OCI-LY1 (cell line): ENCODE measurements at regions not wholly inside any gene's neighbourhood (a gene's known extent, or its start where the extent isn't known, plus 50 kb on each side); places are given as distances from the start of the nearest gene placed in this dataset.

ENCODE experiments used
- H2AFZ ChIP-seq: fragments of 200-600 bp; sonication (generic), shearing (Covaris generic); 2 replicates; pipeline ENCODE4 v1.6.0; 2014; ENCODE audit warnings: antibody characterized with exemption, mild to moderate bottlenecking, low read length
- H3F3A ChIP-seq: fragments of 200-600 bp; sonication (generic), shearing (Covaris generic); 2 replicates; pipeline ENCODE4 v1.6.0; 2014; ENCODE audit warnings: mild to moderate bottlenecking, antibody characterized with exemption, low read length, moderate library complexity; ENCODE audit not compliant: insufficient read depth
- H3K27ac ChIP-seq: fragments of 200-600 bp; sonication (generic); 2 replicates; pipeline ENCODE4 v1.5.1; 2014; ENCODE audit warnings: low read length, mixed run types, mild to moderate bottlenecking, low read depth; ENCODE audit not compliant: poor library complexity, severe bottlenecking
- H3K27me3 ChIP-seq: fragments of 200-600 bp; sonication (generic); 2 replicates; pipeline ENCODE4 v1.6.0; 2014; ENCODE audit warnings: antibody characterized with exemption, mild to moderate bottlenecking, low read length, moderate library complexity; ENCODE audit not compliant: insufficient read depth
- H3K36me3 ChIP-seq: fragments of 200-600 bp; sonication (generic); 2 replicates; pipeline ENCODE4 v1.6.1; 2014; ENCODE audit warnings: mild to moderate bottlenecking, antibody characterized with exemption, low read length, moderate library complexity, mixed read lengths; ENCODE audit not compliant: insufficient read depth
- H3K4me1 ChIP-seq: fragments of 200-600 bp; sonication (generic); 2 replicates; pipeline ENCODE4 v1.5.1; 2014; ENCODE audit warnings: mild to moderate bottlenecking, low read length, moderate library complexity; ENCODE audit not compliant: insufficient read depth, severe bottlenecking
- H3K4me2 ChIP-seq: fragments of 200-600 bp; sonication (generic), shearing (Covaris generic); 2 replicates; pipeline ENCODE4 v1.6.1; 2014; ENCODE audit warnings: low read length
- H3K4me3 ChIP-seq: fragments of 200-600 bp; sonication (generic); 2 replicates; pipeline ENCODE4 v1.5.1; 2014; ENCODE audit warnings: low read length, low read depth, mild to moderate bottlenecking, mixed read lengths; ENCODE audit not compliant: poor library complexity, severe bottlenecking
- H3K79me2 ChIP-seq: fragments of 200-600 bp; shearing (Covaris generic); 2 replicates; pipeline ENCODE4 v1.6.1; 2016; ENCODE audit warnings: mixed run types, low read length, mixed read lengths; ENCODE audit not compliant: insufficient read depth
- H3K9ac ChIP-seq: fragments of 200-600 bp; sonication (generic), shearing (Covaris generic); 2 replicates; pipeline ENCODE4 v1.6.1; 2014; ENCODE audit warnings: mild to moderate bottlenecking, low read length, mixed read lengths
- H3K9me2 ChIP-seq: fragments of 200-600 bp; sonication (generic), shearing (Covaris generic); 2 replicates; pipeline ENCODE4 v1.6.1; 2014; ENCODE audit warnings: low read depth, mild to moderate bottlenecking, low read length, mixed read lengths
- H3K9me3 ChIP-seq: fragments of 200-600 bp; shearing (Covaris generic); 2 replicates; pipeline ENCODE4 v1.6.1; 2014; ENCODE audit warnings: low read length, mixed read lengths
- H4K20me1 ChIP-seq: fragments of 200-600 bp; sonication (generic), shearing (Covaris generic); 2 replicates; pipeline ENCODE4 v1.6.0; 2016; ENCODE audit warnings: mild to moderate bottlenecking, low read length; ENCODE audit not compliant: insufficient read depth
- EZH2 ChIP-seq: fragments of 200-600 bp; sonication (generic), shearing (Covaris generic); IDR thresholded peaks from 2 replicates; pipeline ENCODE4 v1.8.0; 2017; ENCODE audit warnings: borderline replicate concordance, mixed run types, mild to moderate bottlenecking, antibody characterized with exemption, low read length, moderate library complexity, mixed read lengths
- TF ChIP-seq, protein P1 (sequence below): fragments of 200-600 bp; sonication (generic), shearing (Covaris generic); IDR thresholded peaks from 2 replicates; pipeline ENCODE4 v1.5.1; 2017; ENCODE audit warnings: mild to moderate bottlenecking, antibody characterized with exemption, low read length, moderate library complexity, mixed read lengths

DNA sequence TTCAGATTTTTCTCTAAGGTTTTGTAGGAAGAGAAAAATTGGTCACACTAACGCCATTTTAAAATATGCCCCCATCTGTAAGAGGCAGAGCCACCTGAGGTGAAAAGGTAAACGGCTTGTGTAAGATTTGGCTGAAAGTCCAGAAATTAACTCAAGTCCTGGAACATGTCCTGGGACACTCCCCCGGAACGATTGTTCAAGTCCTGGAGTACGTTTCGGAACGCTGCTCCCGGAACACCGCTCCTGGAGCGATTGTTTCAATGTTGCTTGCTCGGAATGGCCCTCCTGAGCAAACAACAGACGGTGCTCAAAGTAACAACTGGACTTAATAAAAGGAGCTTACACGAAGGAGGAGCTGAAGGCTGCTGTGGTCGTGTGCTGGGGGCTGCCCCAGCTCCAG, 796.5 kb upstream of the SLIT2 start:
- Histone ChIP-seq H2AFZ (no peak overlapping the region), H3K27ac (no peak overlapping the region)

DNA sequence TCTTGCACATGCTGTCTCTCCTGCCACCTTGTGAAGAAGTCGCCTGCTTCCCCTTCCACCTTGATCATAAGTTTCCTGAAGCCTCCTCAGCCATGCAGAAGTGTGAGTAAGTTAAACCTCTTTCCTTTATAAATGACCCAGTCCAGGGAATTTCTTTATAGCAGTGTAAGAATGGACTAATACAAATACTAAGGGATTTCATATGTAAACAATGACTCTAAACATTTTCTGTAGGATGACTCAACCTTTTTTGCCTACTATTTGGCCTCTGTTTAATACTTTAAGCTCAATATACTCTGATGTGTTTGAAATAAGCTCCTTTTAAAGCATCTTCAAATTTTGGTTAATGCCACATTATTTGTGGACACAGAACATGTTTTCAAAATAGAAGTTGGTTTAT, 813.5 kb upstream of the SLIT2 start:
- TF ChIP-seq, protein P1, sequence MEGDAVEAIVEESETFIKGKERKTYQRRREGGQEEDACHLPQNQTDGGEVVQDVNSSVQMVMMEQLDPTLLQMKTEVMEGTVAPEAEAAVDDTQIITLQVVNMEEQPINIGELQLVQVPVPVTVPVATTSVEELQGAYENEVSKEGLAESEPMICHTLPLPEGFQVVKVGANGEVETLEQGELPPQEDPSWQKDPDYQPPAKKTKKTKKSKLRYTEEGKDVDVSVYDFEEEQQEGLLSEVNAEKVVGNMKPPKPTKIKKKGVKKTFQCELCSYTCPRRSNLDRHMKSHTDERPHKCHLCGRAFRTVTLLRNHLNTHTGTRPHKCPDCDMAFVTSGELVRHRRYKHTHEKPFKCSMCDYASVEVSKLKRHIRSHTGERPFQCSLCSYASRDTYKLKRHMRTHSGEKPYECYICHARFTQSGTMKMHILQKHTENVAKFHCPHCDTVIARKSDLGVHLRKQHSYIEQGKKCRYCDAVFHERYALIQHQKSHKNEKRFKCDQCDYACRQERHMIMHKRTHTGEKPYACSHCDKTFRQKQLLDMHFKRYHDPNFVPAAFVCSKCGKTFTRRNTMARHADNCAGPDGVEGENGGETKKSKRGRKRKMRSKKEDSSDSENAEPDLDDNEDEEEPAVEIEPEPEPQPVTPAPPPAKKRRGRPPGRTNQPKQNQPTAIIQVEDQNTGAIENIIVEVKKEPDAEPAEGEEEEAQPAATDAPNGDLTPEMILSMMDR: no peak
- TF ChIP-seq EZH2: no peak
- H3K36me3 ChIP-seq: no peaks in the 10 kb centered on the region
- no peaks in the 10 kb centered on the region for H3F3A ChIP-seq
- H3K9ac ChIP-seq: no peak overlapping the region
- no peaks in the 10 kb centered on the region for H3K9me3 ChIP-seq
- no peak overlapping the region for H2AFZ ChIP-seq
- no peaks in the 10 kb centered on the region for H3K27me3 ChIP-seq
- no peaks in the 10 kb centered on the region for H3K4me1 ChIP-seq
- H3K9me2 ChIP-seq: no peaks in the 10 kb centered on the region
- H3K27ac ChIP-seq: no peak overlapping the region
- no peak overlapping the region for H3K4me3 ChIP-seq
- H3K4me2 ChIP-seq: no peak overlapping the region
- H3K79me2 ChIP-seq: no peaks in the 10 kb centered on the region
- H4K20me1 ChIP-seq: no peaks in the 10 kb centered on the region

More for the DNA sequence above, 796.5 kb upstream of the SLIT2 start:
- no peak overlapping the region for H3K9ac ChIP-seq
- no peak for TF ChIP-seq EZH2
- TF ChIP-seq, protein P1: no peak
- no peak overlapping the region for H3K4me2 ChIP-seq
- no peaks in the 10 kb centered on the region for H3K27me3 ChIP-seq
- no peaks in the 10 kb centered on the region for H3K9me2 ChIP-seq
- H4K20me1 ChIP-seq: no peaks in the 10 kb centered on the region
- H3K4me1 ChIP-seq: no peaks in the 10 kb centered on the region
- H3K4me3 ChIP-seq: no peak overlapping the region
- no peaks in the 10 kb centered on the region for H3K9me3 ChIP-seq
- H3K79me2 ChIP-seq: no peaks in the 10 kb centered on the region
- no peaks in the 10 kb centered on the region for H3K36me3 ChIP-seq
- H3F3A ChIP-seq: no peaks in the 10 kb centered on the region

DNA sequence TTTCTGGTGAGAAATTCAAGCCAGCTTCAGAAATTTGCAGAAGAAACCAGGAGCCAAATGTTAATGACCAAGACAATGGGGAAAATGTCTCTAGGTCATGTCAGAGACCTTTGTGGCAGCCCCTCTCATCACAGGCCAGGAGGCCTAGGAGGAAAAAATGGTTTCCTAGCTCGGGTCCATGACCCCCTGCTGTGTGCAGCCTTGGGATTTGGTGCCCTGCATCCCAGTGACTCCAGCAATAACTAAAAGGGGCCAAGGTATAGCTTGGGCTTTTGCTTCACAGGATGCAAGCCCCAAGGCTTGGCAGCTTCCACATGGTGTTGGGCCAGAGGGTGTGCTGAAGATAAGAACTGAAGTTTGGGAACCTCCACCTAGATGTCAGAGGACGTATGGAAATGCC, 814.7 kb upstream of the SLIT2 start:
- Histone ChIP-seq H3K9me3 (no peaks in the 10 kb centered on the region), H3K4me2 (no peak overlapping the region), H3K4me1 (no peaks in the 10 kb centered on the region), H3K36me3 (no peaks in the 10 kb centered on the region), H2AFZ (no peak overlapping the region), H3K27me3 (no peaks in the 10 kb centered on the region), H3F3A (no peaks in the 10 kb centered on the region), H3K79me2 (no peaks in the 10 kb centered on the region), H3K27ac (no peak overlapping the region), H3K4me3 (no peak overlapping the region), H4K20me1 (no peaks in the 10 kb centered on the region), H3K9ac (no peak overlapping the region), H3K9me2 (no peaks in the 10 kb centered on the region)
- no peak for TF ChIP-seq EZH2
- TF ChIP-seq, protein P1: no peak
